Hematopoietic multipotent progenitor cell treated with erythropoietin and hydrocortisone succinate and interleukin-3 and kit ligand, for 15 days (in vitro differentiated cells): ENCODE measurements at regions not wholly inside any gene's neighbourhood (a gene's known extent, or its start where the extent isn't known, plus 50 kb on each side); places are given as distances from the start of the nearest gene placed in this dataset.
"Not testable (repeated sequence)": the region's sequence is repeated elsewhere in the genome, so short reads cannot be mapped to it uniquely, and the experiment has no call there.

Experiments used
- DNase-seq: peaks from one replicate; pipeline ENCODE4 v3.0.0-alpha.2; 2015; ENCODE audit warnings: low spot score

DNA sequence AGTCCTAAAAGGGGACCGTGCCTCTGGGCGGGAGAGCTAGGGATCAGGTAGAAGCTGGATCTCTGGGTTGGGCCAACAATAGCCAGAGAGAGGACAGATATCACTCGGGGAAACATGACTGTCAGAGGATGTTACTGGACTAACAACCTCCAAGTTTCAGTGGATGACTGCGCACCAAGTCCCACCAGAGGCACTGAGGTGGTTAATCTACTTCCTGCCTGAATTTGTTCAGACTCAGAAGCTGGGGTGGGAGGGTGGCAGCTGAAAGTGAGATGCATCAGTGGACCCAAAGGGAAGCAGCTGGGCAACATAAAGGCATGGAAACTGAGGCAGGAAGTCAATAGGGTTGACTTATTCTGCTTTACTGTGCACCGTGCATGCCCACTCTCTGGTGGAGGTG, 130.1 kb upstream of the SLC44A1 start:
- no peak for DNase-seq

DNA sequence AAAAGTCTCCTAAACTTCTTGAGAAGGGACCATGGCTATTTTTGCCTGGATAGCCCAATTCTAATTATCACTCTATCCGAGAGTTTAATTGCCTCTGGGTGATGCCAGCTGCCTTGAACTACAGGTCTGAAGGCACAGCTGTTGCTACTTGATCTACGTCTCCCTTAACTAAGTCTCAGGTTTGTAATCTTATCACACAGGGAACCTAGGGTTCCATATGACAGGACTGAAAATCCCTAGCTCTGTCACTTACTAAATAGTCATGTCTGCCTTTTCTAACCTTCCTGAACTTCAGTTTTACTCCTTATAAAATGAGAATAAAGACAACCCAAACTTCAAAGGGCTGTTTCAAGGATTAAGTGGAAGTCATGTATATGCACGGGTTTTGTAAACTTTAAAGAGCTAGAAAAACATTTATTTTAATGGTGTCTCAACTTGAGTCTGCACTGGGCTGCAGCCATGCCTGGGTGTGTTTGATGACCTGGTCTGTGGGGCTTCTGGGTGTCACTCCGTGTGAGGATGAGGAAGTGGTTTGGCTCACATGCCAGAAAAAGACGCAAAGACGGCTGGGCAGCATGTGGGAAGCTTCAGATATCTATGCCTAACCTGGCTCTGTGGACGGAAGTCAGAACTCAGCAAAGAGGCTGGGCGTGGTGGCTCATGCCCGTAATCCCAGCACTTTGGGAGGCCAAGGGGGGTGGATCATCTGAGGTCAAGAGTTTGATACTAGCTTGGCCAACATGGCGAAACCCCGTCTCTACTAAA, 129.3 kb upstream of the SLC44A1 start:
- DNase-seq, result no peak

DNA sequence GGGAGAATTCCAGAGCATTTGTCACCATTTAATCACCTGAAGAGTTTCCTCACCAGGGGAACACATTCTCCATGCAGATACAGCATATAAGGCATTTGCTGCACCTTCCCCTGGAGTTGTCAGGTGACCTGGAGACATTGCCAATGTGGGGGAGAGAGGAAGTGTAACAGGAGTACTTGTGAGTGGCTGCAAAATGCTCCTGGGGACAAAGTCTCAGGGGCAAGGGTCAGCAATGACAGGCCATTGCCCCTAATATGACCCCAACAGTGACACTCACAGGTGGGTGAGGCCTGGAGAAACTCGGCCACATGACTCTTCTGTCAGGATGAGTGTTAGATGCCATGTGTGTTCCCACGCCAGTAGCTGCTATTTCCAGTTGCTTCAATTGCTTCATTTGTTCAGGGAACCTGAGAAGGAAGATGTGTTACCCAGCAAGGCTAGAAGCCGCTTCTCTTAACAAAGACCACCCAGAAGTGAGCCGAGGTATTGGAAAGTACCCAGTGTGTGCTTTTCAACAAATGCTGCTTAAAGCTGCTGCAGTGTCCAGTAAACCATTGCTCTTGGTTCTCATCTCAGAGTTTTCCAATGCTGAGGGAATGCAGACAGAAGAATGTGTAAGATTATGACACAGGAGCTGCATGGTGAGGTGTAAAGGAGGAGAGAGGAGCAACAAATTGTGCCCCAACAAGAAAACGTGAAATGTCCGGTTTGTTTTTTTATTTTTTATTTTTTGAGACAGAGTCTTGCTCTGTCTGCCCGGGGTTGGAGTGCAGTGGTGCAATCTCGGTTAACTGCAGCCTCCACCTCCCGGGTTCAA, 128.2 kb upstream of the SLC44A1 start:
- DNase-seq, result no peak

DNA sequence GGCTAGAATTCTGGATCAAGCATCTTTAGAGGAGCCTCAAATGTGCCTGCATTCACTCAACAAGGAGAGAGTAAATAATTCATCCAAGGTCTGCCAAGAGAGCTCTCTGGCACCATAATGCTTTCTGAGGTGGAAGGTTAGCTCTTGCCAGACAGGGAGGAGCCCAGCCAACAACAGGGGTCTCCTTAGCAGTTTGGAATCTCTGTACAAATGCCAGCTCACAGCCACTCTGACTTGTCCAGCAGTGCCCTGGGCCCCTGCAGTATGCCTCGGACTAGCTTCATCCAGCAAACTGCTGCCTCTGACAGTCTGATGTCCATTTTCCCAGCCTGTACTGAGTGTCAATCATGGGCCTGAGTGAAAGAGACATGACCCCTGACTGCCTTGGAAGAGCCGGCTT, 127.2 kb upstream of the SLC44A1 start:
- no peak for DNase-seq

DNA sequence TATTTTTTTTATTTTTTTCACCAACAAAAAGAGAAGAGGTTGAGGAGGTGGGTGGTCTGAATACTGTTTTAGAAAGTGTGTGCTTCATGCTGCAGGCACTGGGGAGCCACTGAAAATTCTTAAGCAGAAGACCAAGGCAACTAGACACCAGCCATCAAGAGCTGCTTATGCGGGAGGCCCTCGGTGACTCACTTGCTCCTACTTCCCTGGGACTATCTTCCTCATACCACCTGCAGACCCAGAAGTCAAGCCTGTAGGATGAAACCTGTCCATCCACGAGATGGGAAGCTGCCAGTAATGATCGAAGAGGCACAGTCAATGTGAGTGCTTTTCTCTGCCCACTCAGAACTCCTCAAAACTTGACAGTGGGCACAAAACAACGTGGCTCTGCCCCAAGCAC, 125.8 kb upstream of the SLC44A1 start:
- no peak for DNase-seq

DNA sequence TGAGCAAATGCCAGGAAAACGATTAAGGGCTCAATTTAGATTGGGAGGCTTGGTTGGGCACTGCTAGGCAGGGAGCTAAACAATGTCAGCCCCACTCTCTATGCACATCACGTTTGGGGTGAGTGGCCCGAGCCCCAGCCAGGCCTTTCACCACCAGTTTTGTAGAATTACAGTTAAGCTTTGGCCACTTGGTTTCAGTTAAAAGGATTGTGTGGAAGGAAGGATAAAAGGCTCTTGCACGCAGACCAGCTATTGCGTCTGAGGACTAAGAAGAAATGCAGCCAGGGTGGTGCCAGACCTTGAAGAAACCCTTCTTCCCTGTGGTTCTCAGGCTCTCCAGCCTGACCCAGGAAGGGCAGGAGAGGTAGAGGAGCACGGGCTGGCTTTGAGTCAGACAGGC, 125.3 kb upstream of the SLC44A1 start:
- DNase-seq, result no peak

DNA sequence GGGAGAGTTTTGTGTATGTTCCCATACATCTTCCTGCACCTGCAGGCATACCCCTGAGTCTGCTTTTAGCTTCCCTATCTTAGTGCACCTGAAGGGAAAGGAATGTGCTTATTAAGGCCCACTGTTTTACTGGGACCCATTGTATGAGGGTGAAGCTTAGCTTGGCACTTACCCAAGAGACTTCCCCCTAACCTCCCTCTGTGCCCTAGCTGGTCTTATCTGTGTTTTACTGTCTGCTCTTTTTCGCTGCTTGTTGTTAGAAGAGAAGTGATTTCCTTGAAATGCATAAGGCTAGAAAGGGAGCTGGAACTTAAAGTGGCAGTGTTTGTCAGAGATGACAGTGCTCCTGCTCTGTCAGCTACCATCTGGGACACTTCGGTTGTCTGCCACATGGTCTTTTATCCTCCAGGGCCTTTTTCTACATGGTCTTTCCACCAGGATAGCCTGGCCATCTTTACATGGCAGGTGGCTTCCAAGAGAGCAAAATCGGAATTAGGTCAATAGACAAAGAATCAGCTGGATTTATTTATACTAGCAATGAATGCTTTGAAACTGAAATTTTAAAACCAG, 122.5 kb upstream of the SLC44A1 start:
- DNase-seq, result no peak

DNA sequence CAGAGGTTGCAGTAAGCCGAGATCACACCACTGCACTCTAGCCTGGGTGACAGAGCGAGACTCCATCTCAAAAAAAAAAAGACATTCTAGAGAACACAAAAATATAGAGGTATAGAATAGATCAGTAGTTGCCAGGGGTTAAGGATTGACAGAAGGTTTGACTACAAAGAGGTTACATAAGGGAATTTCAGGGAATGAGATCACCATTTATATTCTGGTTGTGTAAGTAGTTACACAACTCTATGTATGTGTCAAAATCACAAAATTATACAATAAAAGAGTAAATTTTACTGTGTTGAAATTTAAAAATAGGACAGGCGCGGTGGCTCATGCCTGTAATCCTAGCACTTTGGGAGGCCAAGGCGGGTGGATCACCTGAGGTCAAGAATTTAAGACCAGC, 119.9 kb upstream of the SLC44A1 start:
- DNase-seq, result not testable (repeated sequence)

DNA sequence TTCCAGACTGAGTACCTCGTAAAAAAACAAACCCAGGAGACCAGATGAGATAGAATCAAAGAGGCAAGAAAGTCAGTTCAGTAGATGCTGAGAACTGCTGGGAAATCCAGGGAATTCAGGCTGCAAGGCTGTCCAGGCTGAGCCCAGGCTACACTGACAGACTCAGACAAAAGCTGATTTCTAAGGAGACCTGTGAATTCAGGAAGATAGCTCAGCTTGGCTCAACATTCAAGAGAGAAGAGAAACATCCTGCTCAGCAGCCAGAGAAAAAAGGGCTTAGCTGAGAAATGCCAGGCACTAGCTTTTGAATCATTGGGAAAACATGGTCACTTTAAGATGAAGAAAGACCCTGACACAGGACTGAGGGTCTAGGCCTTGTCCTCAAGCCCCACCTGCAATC, 118.2 kb upstream of the SLC44A1 start:
- DNase-seq, result no peak

DNA sequence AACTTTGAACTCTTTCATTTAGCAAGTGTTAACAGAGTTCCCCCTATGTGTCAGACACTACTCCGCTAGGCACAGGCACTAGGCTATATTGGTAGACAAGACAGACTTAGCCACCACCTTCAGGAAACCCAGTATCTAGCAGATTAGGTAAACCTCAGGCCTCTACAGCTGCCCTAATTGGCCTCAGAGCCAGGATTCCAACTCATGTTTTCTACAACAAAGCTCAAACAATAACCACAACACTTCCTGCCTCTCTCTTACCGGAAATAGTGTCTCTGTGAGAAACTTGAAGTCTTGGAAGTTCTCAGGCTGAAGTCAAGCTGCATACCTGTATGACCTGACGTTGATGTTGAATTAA, 116.6 kb upstream of the SLC44A1 start:
- DNase-seq, result no peak

DNA sequence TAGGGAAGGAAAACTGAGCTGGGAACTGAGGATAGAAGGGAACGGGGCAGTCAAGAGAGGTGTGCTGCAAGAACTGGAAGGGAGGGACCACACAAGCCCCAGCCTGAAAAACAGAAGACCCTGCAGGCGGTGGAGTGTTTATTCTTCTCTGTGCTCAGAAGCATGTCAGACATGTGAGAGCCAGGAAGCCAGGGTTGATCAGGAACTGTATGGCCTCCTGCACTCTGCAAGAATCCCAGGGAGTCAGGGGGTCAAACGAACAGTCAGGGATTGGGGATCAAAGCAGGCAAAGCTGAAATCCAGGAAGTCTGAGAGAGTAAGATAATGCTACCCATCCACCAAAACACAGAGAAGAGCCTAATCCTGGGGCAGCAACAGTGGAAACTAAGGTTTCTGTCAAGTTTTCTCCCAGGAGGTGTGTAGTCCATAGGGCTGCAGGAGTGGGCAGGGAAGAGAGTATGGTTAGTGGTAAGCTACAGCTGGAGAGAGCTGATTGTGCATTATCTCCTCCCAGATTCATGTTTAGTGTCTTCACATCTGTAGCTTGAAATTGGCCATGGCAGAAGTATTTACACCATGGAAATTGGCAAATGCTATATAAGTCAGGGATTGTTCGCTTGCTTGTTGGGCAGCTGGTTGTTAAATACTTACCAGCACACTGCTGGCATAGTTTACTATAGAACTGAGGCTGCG, 115.4 kb upstream of the SLC44A1 start:
- no peak for DNase-seq

DNA sequence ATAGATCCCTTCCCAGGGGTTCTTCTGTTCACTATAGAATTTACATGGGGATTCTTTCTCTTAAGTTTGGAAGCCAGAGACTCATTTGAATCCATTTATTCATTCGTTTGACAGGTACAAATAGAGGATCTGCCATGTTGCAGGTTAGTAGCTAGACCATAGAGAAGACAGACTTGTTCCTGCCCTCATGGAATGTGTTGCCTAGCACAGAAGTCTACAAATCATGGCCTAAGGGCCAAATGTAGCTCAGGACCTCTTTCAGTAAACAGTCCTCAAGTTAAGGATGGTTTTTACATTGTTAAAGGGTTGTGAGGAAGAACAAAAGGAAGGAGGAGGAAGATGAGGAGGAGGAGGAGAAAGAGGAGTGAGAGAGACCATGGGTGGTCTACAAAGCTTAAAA, 114.7 kb upstream of the SLC44A1 start:
- DNase-seq, result no peak

DNA sequence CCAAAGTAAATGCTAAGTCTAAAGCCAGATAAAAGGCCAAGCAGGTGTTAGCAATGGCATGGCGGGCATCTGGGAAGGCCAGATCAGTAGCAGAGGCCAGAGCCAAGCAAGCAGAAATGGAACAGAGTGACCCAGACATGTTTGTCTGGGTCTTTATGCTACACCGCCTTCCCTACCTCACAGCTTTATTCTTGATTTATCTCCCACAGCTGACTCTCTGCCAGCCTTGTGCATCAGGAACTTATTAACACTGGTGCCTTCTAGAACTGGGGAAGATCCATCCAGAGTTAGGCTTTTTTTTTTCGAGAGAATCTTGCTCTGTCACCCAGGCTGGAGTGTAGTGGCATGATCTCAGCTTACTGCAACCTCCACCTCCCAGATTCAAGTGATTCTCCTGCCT, 112.5 kb upstream of the SLC44A1 start:
- DNase-seq, result no peak

DNA sequence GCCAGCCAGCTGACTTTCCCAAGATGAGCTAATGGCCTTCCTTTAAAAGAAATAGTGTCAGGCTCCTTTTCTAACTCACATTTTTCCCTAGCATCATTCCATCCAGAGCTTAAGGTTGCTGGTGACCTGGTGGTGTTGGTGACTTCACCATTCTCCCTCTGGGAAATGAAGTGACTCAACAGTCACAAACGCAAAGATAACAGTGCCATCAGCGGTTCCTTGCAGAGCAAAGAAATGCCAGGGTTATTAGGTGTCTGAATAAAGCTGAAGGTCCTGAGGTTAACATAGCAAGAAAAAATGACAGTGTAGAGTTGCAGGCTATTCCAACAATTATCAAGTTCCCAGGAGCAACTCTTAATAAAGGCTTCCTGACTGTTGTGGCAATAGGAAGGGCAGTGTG, 111.8 kb upstream of the SLC44A1 start:
- no peak for DNase-seq

DNA sequence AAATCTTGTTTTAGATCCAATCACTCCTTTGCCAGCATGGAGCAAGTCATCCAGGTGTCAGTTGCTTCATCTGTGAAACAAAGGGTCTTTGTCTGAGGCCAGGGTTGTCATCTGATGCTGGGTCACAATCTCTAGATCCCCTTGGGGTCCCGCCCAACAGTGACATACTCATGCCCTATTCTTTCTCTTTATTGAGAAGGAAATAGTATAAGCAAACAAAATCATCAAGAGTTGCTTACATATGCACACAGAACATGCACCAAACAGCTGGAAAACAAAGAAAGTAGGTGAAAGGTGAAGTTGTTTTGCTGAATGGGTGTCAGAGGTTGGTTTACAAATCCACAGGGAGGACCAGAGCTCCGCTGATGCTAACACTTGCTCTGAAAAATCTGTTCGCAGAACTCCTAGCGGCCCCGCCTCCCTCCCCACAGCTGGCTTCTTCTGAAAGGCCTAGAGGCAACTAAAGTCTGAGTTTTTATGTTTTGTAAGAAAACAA, 106.1 kb upstream of the SLC44A1 start:
- no peak for DNase-seq

DNA sequence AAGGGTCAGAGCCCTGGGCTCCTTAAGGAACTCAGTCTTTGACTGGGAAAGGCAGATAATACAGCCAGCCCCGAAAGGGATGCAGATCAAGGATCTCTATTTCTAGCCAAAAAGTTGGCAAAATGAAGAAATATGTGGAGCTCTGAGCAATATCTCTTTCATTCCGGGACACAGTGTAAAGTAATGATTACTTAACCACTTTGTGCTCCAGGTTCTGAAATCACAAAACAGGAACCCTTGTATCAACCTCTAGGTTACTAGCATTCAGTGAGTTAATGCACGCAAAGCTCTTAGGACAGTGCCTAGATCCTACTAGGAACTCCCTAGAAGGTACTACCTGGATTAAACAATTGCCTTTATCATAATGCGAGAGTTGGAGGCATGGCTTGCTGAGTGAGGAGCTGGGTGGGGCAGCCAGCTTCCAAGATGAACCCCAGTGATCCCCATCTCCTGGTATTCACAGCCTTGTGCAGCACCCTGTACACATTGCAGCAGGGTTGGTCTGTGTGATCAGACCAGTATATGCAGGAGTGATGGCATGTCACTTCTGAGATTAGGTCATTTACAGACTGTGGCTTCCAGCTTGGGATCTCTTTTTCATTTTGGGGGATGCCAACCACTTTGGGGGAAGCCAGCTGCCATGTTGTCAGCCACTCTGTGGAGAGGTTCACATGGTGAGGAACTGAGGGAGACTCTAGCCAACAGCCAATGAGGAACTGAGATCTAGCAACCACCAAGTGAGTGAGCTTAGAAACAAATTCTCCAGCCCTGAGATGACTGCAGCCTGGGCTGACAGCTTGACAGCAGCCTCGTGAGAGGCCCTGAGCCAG, 103.1 kb upstream of the SLC44A1 start:
- DNase-seq, result no peak

DNA sequence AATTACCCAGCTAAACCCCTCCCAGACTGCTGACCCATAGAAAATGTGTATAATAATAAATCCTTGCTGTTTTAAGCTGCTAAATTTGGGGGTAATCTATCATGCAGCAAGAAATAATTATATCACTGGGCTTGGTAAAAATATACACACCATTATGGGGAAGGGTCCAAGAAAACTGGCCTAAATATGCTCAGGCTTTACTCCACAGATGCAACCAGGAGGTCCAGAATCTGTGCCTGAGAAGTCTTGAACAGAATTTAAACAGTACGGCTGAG, 102.5 kb upstream of the SLC44A1 start:
- DNase-seq, result no peak

DNA sequence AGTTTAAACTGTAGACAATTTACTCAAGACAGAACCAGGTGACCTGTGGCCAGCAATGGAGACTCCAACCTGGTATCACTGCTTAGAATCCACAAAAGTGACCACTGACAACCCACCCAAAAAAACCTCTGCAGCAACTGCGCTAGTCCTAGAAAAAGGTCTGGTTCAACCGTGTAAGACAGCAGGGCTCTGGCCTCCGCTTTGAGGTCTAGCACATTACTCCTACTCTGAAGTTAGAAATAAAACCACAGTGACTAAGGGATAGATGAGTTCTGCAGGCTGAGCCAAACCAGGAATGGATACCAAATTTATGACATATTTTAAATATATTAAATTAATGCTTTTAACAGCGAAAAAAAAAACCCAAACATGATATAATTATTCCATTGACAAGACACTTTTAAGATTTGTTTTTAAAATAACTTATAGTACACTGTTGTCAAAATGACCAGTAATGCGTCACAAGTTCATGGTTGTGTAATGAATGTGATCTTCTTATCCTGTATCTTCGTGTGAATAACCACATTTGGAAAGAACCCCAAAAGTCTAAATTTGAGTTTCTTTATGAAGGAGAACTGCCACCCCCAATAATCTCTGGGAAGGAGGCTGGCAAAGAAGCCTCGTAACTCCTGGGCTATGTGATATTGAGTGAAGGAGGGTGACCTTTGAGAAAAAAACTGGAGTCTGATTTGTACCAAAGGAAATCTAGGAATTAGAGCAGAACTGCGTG, 101.9 kb upstream of the SLC44A1 start:
- no peak for DNase-seq

DNA sequence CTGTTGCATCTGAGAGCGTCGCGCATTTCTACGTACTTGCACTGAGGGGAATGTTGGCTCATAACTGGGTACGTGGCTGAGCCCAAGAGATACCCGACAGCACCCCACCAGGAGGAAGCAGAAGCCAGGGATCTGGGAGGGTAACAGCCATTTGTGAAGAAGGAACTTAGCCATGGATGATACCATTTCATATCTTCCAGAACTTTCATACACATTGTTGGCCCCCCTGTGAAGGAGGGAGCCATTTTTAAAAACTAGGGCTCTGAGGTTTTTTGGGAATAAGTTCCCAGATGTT, 101.4 kb upstream of the SLC44A1 start:
- no peak for DNase-seq

DNA sequence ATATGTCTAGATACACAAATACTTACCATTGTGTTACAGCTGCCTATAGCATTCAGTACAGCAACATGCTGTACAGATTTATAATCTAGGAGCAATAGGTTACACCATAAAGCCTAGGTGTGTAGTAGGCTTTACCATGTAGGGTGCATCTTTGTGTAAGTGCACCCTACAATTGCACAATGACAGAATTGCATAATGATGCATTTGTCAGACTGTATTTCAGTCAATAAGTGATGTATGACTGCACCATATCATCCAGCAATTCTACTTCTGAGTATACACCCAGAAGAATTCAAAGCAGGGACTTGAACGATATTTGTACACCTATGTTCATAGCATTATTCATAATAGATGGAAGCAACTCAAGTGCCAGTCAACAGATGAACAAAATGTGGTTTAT, 100.4 kb upstream of the SLC44A1 start:
- no peak for DNase-seq

DNA sequence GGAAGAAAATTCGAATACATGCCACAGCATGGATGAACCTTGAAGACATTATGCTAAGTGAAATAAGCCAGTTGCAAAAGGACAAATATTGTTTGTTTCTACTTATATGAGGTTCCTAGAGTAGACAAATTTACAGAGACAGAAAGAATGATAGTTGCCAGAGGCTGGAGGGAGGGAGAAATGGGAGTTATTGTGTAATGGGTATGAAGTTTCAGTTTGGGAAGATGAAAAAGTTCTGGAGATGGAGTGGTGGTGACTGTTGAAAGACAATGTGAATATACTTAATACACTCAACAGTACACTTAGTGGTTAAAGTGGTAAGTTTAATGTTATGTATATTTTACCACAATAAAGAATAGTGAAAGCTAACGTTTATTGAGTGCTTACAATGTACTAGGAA, 99.6 kb upstream of the SLC44A1 start:
- DNase-seq, result no peak

DNA sequence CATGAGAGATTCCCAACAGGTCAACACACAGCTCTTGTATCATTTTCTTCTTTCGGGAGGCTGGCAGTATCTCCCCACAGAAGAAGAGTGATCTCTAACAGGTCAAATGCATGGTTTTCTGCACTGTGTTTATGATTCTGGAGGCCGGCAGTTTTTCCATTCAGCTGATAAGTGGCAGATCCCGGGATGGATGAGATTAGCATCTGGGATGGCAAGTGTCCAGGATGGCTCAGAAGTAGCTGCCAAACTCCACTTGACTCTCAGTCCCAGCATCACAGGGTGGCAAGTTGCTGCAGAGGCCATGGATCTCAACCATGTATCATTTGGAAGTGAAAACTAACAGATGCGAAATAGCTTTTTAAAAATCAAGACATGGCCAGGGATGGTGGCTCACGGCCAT, 97.8 kb upstream of the SLC44A1 start:
- no peak for DNase-seq
